22Rv1 (cell line): ENCODE measurements at regions not wholly inside any gene's neighbourhood (a gene's known extent, or its start where the extent isn't known, plus 50 kb on each side); places are given as distances from the start of the nearest gene placed in this dataset.

Experiments
- ZFX ChIP-seq: fragments of 450-650 bp; IDR thresholded peaks from 2 replicates; pipeline ENCODE4 v1.6.1; 2017; ENCODE audit warnings: antibody characterized with exemption, borderline replicate concordance
- TF ChIP-seq, protein P1 (sequence below): fragments of 450-650 bp; IDR thresholded peaks from 2 replicates; pipeline ENCODE4 v1.5.1; 2017; ENCODE audit warnings: mild to moderate bottlenecking

DNA sequence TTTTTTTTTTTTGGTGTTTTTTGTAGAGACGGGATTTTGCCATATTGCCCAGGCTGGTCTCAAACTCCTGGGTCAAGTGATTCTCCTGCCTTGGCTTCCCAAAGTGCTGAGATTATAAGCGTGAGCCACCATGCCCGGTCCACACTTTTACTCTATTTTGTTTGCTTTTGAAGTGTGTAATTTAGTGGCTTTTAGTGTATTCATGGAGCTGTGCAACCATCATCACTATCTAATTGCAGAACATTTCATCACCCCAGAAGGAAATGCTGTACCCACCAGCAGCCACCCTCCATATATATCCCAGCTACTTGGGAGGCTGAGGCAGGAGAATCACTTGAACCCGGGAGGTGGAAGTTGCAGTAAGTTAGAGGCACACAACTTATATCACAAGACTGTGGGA is 136.9 kb upstream of the ERRFI1 start:
- TF ChIP-seq, protein P1, sequence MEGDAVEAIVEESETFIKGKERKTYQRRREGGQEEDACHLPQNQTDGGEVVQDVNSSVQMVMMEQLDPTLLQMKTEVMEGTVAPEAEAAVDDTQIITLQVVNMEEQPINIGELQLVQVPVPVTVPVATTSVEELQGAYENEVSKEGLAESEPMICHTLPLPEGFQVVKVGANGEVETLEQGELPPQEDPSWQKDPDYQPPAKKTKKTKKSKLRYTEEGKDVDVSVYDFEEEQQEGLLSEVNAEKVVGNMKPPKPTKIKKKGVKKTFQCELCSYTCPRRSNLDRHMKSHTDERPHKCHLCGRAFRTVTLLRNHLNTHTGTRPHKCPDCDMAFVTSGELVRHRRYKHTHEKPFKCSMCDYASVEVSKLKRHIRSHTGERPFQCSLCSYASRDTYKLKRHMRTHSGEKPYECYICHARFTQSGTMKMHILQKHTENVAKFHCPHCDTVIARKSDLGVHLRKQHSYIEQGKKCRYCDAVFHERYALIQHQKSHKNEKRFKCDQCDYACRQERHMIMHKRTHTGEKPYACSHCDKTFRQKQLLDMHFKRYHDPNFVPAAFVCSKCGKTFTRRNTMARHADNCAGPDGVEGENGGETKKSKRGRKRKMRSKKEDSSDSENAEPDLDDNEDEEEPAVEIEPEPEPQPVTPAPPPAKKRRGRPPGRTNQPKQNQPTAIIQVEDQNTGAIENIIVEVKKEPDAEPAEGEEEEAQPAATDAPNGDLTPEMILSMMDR, result no peak
- no peak for TF ChIP-seq ZFX
